GM12865 (cell line): ENCODE measurements at regions not wholly inside any gene's neighbourhood (a gene's known extent, or its start where the extent isn't known, plus 50 kb on each side); places are given as distances from the start of the nearest gene placed in this dataset.
"Not testable (repeated sequence)": the region's sequence is repeated elsewhere in the genome, so short reads cannot be mapped to it uniquely, and the experiment has no call there.

Source experiments
- DNase-seq: peaks from one replicate; pipeline ENCODE4 v3.0.0; 2010; ENCODE audit warnings: low read depth
- H3K4me3 ChIP-seq: 2 replicates; pipeline ENCODE4 v1.5.1; 2011; ENCODE audit warnings: mild to moderate bottlenecking, low read depth, low read length, control low read depth
- TF ChIP-seq, protein P1 (sequence below): IDR thresholded peaks from 2 replicates; pipeline ENCODE4 v1.5.1; 2011; ENCODE audit warnings: low read length, control low read depth, low read depth, inconsistent platforms; ENCODE audit not compliant: insufficient read depth; ENCODE audit errors: missing control alignments

- TF ChIP-seq, protein P1, sequence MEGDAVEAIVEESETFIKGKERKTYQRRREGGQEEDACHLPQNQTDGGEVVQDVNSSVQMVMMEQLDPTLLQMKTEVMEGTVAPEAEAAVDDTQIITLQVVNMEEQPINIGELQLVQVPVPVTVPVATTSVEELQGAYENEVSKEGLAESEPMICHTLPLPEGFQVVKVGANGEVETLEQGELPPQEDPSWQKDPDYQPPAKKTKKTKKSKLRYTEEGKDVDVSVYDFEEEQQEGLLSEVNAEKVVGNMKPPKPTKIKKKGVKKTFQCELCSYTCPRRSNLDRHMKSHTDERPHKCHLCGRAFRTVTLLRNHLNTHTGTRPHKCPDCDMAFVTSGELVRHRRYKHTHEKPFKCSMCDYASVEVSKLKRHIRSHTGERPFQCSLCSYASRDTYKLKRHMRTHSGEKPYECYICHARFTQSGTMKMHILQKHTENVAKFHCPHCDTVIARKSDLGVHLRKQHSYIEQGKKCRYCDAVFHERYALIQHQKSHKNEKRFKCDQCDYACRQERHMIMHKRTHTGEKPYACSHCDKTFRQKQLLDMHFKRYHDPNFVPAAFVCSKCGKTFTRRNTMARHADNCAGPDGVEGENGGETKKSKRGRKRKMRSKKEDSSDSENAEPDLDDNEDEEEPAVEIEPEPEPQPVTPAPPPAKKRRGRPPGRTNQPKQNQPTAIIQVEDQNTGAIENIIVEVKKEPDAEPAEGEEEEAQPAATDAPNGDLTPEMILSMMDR: no peak
- DNase-seq: no peak
- H3K4me3 ChIP-seq: no peak overlapping the region
Measured at GRCh38 chr10:61600399-61600798, 62.3 kb upstream of the CABCOCO1 start.

GRCh38 chr10:61594430-61594829 is 68.3 kb upstream of the CABCOCO1 start:
- DNase-seq: no peak
- TF ChIP-seq, protein P1: no peak
- H3K4me3 ChIP-seq: no peak overlapping the region

GRCh38 chr10:61592581-61592980 is 70.1 kb upstream of the CABCOCO1 start:
- TF ChIP-seq, protein P1: peak; percentile 48
- DNase-seq: peak; percentile 38
- no peak overlapping the region for H3K4me3 ChIP-seq

DNA sequence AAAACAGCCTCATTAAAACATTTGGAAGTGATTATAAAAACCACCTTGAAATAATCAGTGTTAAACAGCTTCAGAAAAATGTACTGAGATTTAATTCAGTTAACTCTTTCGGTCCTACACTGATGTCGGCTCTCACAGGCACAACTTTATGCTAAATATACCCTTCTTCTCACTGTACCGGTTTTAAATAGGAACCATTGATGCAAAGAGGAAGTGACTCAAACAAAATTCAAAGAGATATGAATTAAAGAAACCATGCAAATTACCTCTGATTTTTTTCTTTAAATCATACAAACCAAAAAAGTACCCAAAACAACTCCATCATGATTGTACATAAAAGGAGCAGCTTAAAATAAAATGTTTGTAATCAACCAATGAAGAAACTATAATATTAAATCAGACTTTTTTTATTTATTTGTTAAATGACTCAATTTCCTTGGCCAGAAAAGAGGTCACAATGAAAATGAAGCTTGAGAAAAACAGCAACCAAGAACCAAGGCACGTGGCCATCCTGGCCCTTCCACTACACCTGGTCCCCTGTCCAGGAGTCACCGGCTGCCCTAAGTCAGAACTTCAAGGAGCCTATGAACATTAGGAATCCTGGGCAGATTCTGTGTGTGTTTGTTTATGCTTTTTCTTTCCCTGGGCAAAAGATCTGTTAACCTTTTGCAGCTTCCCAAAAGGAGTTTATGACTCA is 73.0 kb upstream of the CABCOCO1 start:
- TF ChIP-seq, protein P1: no peak
- H3K4me3 ChIP-seq: no peak overlapping the region
- no peak for DNase-seq

DNA sequence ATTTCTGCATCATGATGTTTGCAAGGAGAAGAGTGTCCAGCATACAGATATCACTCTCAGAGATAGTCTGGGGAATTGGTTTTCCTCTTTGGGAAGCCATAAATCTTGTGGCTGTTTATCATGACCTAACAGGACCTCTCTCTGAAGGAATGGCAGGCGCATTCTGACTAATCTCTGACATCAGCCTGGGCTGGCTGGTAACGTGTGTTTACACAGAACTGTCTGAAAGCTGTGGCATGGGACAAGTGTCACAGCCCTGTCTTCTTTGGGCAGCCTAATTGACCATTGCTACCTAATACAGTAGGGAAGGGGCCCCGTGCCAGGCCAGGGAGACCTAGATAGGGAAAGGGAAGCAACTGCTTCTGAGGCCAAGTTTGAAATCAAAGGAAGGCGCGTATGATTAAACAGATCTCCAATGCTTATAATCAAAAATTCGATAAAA is 73.9 kb upstream of the CABCOCO1 start:
- TF ChIP-seq, protein P1: no peak
- H3K4me3 ChIP-seq: no peak overlapping the region
- no peak for DNase-seq

DNA sequence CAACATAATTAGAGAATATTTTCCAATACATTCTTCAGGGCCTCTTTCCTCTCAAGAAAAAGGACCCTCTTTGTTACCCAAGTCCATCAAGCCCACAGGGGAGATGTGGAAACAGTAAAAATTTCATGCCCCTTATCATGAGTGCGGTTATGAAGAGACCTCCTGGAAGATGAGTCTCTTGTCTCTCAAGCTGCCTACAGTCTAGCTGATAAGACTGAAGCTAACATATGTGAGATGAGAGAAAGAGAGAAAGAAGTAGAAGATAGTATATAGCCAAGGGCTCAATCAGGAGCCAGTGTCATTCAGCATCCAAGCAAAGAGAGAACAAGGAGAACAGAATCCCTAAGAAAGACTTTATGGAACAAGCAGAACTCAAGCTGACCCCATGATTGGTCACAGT is 75.9 kb upstream of the CABCOCO1 start:
- TF ChIP-seq, protein P1: no peak
- no peak for DNase-seq
- no peak overlapping the region for H3K4me3 ChIP-seq

- TF ChIP-seq, protein P1: no peak
- DNase-seq: no peak
- H3K4me3 ChIP-seq: no peak overlapping the region
Measured at GRCh38 chr10:61580608-61581007, 82.1 kb upstream of the CABCOCO1 start.

- not testable (repeated sequence) for H3K4me3 ChIP-seq, DNase-seq
Measured at GRCh38 chr10:61570204-61570603, 92.5 kb upstream of the CABCOCO1 start.
